IPS-18c (cell line): ENCODE measurements at regions not wholly inside any gene's neighbourhood (a gene's known extent, or its start where the extent isn't known, plus 50 kb on each side); places are given as distances from the start of the nearest gene placed in this dataset.
"Not testable (repeated sequence)": the region's sequence is repeated elsewhere in the genome, so short reads cannot be mapped to it uniquely, and the experiment has no call there.

Source experiments
- H3K4me3 ChIP-seq: 2 replicates; pipeline ENCODE4 v1.7.0; 2013; ENCODE audit warnings: low read depth, mild to moderate bottlenecking, low read length, moderate library complexity; ENCODE audit not compliant: insufficient read depth
- H3K9me3 ChIP-seq: one replicate; pipeline ENCODE4 v1.6.1; 2013; ENCODE audit warnings: mild to moderate bottlenecking, low read length, moderate library complexity; ENCODE audit not compliant: control insufficient read depth, insufficient read depth

- Histone ChIP-seq H3K9me3 (no peaks in the 10 kb centered on the region), H3K4me3 (no peak overlapping the region)
These were observed 141.4 kb upstream of the SULF2 start for GRCh38 chr20:47926731-47927130.

DNA sequence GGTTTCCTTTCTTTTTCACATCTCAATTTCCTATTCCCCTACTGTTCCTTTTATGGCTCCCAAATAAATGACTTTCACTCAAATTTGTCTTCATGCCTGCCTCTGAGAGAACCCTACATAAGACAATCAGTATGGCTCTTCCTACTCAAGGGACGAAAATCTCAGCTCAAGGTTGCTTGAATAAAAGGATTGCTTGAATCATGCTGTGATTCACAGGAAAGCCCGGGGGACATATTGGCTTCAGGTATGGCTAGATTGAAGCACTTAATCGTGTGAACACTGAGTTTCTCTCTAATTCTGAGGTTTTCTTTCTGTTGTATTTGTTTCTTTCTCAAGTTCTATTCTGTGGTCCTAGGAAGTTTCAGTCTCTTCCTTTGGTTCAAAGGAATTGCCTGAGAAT is 140.3 kb upstream of the SULF2 start:
- no peak overlapping the region for H3K4me3 ChIP-seq

GRCh38 chr20:47922269-47922668 is 137.0 kb upstream of the SULF2 start:
- peaks cover 4% of the 10 kb centered on the region for H3K9me3 ChIP-seq
- no peak overlapping the region for H3K4me3 ChIP-seq

More for the DNA sequence above, 140.3 kb upstream of the SULF2 start:
- H3K9me3 ChIP-seq = no peaks in the 10 kb centered on the region

DNA sequence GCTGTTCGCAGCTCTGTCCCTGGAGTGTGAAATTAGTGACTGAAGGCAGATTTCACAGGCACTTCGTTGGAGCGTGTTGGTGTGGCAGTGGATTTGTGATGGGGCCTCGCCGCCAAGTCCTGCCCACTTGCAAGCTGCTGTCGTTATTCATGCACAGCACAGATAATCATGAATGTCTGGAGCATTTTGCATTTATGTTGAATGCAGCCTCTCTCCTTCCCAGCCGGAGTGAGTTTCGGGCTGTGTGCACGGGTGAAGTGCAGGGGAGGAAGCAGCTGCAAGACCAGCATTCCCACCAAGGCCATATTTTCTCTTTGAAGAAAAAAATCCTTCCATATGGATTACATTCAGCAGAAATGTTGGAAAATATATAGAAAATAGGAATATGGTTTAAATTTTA is 136.5 kb upstream of the SULF2 start:
- H3K4me3 ChIP-seq, H3K9me3 ChIP-seq: not testable (repeated sequence)

DNA sequence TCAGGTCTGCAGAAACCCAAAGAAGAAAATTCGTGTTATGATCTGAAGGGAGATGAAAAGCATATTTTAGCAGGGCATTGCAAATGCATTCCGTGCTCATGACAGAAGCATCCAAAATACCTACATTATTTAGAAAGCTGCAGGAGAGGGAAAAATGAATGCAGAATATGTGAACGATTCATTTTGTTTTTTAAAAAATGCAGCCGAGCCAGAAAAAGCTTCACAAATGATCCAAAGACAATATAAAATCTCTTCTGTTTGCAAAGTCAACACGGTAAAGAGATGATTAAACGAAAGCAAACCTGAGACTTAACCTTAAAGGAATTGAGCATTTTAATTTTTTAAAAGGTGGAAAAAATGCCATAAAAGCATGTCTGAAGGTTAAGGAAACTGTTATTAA is 136.1 kb upstream of the SULF2 start:
- H3K4me3 ChIP-seq = no peak overlapping the region

GRCh38 chr20:47917549-47918070 is 132.3 kb upstream of the SULF2 start:
- Histone ChIP-seq H3K9me3 (peaks cover 4% of the 10 kb centered on the region), H3K4me3 (no peak overlapping the region)

More for the DNA sequence above, 136.1 kb upstream of the SULF2 start:
- peaks cover 4% of the 10 kb centered on the region for H3K9me3 ChIP-seq

GRCh38 chr20:47915495-47915894 is 130.2 kb upstream of the SULF2 start:
- H3K4me3 ChIP-seq = no peak overlapping the region
- H3K9me3 ChIP-seq = peaks cover 4% of the 10 kb centered on the region

DNA sequence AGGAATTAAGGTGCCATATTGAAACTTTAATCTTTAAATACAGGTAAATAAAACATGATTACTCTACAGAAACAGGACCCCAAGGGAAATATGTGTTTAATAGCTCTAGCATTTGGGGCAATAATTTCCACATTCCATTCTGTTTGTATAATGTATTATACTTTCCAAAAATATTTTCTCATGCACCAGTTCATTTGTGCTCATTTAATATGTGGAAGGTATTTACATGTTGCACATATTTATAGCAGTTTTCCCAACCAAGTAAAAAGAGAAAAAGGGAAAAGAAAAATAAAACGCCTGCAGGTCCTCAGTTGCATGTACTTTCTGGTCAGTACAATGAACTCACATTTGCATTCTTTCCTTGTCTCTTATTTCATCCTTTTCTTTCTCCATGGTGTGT is 129.5 kb upstream of the SULF2 start:
- Histone ChIP-seq H3K9me3 (peaks cover 4% of the 10 kb centered on the region), H3K4me3 (no peak overlapping the region)

GRCh38 chr20:47912786-47913501 is 127.7 kb upstream of the SULF2 start:
- H3K9me3 ChIP-seq, H3K4me3 ChIP-seq: not testable (repeated sequence)

- not testable (repeated sequence) for H3K9me3 ChIP-seq, H3K4me3 ChIP-seq
These were observed 126.9 kb upstream of the SULF2 start for GRCh38 chr20:47912165-47912564.

GRCh38 chr20:47909696-47910369 is 124.6 kb upstream of the SULF2 start:
- not testable (repeated sequence) for H3K9me3 ChIP-seq, H3K4me3 ChIP-seq

DNA sequence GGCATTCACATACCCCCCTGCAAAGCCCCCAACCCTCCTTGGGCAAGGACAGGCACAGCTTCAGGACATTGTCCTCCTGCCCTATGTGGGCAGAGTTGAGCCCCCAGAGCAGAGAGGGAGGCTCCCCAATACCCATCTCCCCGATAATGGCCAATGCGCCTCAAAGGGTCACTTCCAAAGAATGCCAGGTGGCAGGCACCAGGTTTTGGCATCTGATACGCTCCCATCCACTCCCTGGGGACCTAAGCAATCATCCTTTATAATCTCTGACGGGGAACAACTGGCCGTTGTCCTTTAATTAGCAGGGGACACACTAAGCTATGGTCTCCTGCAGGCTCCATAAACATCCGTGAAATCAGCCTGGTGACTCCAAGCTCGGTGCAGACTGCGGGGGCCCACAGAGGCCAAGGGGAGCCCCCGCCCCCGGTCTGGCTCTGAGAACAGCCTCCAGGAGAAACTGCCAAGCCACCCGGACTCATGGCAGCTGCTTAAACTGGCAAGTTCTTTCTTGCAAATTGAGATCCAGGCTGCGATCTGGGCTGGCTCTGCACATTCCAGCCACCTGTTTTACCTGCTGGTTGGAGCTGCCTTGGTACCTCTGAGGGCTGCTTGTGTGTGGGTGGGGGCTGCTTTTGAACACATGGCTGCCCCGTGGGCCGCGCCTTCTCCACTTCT is 123.2 kb upstream of the SULF2 start:
- not testable (repeated sequence) for H3K4me3 ChIP-seq

DNA sequence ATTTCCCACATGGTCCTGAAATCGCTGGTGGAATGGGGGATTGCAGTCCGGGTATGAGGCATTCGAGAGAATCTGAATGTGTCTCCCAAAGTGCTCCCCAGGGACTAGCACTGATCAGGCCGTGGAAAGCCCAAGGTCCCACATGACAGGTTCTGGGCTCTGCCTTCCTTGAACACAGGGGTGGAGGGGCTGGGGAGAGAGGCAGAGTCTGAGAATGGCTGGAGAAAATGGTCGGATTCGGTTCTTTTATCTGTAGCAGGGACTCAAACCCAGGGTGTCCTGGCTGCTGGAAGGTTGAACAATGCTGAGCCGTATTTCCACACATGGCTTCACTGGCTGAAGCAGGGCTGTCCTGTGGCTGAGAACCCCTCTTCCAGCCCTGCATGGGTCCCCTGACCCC is 122.7 kb upstream of the SULF2 start:
- not testable (repeated sequence) for H3K9me3 ChIP-seq, H3K4me3 ChIP-seq

More for the DNA sequence above, 123.2 kb upstream of the SULF2 start:
- H3K9me3 ChIP-seq = not testable (repeated sequence)

GRCh38 chr20:47907031-47907675 is 121.9 kb upstream of the SULF2 start:
- Histone ChIP-seq H3K9me3 (no peaks in the 10 kb centered on the region), H3K4me3 (no peak overlapping the region)

- Histone ChIP-seq H3K4me3 (no peak overlapping the region), H3K9me3 (no peaks in the 10 kb centered on the region)
These were observed 121.0 kb upstream of the SULF2 start for GRCh38 chr20:47906348-47906660.

DNA sequence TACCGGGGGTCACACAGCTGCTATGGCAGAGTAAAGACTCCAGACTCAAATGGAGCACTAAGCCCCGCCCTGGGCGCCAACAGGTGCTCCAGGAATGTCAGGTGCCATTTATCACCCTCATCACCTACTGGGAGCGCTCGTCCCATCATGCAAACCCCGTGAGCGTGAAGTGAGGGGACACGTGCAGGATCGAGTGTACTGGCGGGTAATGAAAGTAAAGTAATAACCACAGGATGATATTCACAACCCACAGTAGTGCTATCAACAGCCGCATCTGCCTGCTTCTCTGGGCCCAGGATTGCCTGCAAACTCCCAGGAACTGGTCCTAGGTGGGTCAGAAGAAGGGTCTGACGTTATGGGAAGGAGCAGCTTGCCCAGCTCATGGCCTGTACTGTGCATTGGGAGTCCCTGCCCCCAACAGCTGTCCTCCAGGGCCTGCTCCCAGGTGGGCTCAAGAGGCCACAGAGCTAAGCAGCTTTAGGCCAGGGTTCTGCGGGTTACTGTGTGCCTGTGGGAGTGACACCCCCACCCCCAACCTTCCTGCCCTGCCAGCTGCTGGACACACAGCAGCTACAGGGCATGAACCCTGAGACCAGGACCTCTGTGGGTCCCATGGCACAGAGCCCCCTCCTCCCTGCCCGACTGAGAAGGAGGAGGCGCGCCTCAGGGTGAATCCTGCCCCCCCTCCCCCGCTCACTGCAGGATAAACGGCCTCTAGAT is 120.5 kb upstream of the SULF2 start:
- Histone ChIP-seq H3K9me3 (no peaks in the 10 kb centered on the region), H3K4me3 (no peak overlapping the region)

DNA sequence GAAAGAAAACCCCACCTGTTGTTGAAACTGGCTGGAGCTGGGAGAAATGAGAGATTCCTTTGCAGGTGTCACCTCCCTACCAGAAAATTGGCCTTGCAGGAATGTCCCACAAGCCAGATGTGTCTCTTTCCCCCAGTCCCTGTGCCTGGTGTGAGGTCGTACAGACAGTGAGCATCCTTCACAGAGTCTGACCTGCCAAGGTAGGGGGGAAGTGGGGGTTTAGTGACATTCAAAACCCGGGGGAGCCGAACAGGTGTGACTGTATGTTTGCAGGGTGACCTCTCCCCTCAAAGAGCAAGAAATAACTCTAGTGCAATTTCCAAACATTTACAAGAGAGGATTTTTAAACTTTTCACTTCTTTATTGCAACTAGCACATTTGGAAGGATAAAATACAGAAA is 117.7 kb upstream of the SULF2 start:
- H3K9me3 ChIP-seq, H3K4me3 ChIP-seq: not testable (repeated sequence)
